GM10248 (cell line): ENCODE measurements at regions not wholly inside any gene's neighbourhood (a gene's known extent, or its start where the extent isn't known, plus 50 kb on each side); places are given as distances from the start of the nearest gene placed in this dataset.

Experiments
- CTCF ChIA-PET: fragments of 300-600 bp; sonication (Branson Sonifier 250); formaldehyde crosslinking; extraction: SDS; loops from one replicate; lab custom pipeline; 2021; ENCODE audit warnings: antibody characterized with exemption; lab: Yijun Ruan, JAX
- POLR2A ChIA-PET: fragments of 350-650 bp; sonication (Branson Sonifier 250); formaldehyde crosslinking; extraction: SDS; loops from one replicate; lab custom pipeline; 2020; ENCODE audit warnings: antibody characterized with exemption; lab: Yijun Ruan, JAX
- DNase-seq: peaks from one replicate; pipeline ENCODE4 v3.0.0; 2012; ENCODE audit errors: extremely low spot score
- TF ChIP-seq, protein P1 (sequence below): IDR thresholded peaks from 2 replicates; pipeline ENCODE4 v1.5.1; 2012; ENCODE audit warnings: mild to moderate bottlenecking, low read depth; ENCODE audit errors: extremely low read depth, missing control alignments, control extremely low read depth

DNA sequence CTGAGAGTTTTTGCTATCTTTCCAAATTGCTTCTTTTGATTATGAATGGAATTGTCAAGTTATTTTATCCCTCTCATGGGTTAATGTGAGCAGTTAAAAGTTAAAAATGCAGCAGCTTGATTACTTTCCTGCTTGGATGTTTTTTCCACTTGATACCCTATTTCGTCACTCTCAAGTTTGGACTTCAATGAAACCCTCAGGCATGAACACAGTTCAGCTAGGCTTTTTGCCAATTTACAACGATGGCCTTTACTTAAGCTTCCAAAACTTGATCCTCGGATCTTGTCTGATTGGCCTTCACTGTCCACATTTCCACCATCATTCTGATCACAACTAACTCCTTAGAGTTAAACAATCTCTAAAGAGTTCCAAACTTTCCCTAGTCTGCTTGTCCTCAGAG is 752.4 kb upstream of the PRMT6 start:
- TF ChIP-seq, protein P1, sequence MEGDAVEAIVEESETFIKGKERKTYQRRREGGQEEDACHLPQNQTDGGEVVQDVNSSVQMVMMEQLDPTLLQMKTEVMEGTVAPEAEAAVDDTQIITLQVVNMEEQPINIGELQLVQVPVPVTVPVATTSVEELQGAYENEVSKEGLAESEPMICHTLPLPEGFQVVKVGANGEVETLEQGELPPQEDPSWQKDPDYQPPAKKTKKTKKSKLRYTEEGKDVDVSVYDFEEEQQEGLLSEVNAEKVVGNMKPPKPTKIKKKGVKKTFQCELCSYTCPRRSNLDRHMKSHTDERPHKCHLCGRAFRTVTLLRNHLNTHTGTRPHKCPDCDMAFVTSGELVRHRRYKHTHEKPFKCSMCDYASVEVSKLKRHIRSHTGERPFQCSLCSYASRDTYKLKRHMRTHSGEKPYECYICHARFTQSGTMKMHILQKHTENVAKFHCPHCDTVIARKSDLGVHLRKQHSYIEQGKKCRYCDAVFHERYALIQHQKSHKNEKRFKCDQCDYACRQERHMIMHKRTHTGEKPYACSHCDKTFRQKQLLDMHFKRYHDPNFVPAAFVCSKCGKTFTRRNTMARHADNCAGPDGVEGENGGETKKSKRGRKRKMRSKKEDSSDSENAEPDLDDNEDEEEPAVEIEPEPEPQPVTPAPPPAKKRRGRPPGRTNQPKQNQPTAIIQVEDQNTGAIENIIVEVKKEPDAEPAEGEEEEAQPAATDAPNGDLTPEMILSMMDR: no peak
- DNase-seq: no peak
- ChIA-PET POLR2A (no interaction called here), CTCF (interaction anchor here (1.8 kb wide), 1 partner anchor 13 kb away, joined by 4 read pairs; no protein-coding TSS in a partner anchor)

DNA sequence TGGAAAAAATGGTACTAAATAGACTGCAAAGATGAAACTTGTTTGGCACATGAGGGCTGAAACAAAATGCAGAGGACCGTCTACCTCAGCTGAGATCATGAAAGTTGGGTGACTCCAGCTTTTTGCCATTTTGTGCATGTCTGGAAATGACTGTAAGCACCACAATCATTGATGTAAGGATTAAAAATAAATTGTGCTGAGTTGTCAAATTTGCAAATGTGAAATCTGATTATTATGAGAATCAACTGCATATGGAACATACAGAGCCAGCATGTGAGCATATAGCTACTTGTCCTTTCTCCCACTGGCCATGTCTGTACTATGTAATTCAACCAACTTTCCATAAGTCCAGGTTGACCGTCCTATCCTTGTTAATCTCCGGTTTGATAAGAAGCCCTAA is 736.9 kb upstream of the PRMT6 start:
- DNase-seq: no peak
- POLR2A ChIA-PET: no interaction called here
- TF ChIP-seq, protein P1: no peak
- CTCF ChIA-PET: no interaction called here

DNA sequence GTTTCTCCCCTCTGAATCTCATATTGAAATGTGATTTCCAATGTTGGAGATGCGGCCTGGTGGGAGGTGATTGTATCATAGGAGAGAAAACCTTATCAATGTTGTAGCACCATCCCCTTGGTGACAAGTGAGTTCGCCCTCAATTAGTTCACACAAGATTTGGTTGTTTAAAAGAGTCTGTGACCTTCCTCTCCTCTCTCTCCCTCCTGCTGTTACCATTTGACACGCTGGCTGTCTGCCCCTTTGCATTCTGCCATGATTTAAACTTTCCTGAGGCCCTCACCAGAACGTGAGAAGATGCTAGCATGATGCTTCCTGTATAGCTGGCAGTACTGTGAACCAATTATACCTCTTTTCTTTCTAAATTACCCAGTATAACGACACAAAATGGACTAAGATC is 730.9 kb upstream of the PRMT6 start:
- no peak for DNase-seq
- POLR2A ChIA-PET: no interaction called here
- TF ChIP-seq, protein P1: no peak
- CTCF ChIA-PET: no interaction called here

DNA sequence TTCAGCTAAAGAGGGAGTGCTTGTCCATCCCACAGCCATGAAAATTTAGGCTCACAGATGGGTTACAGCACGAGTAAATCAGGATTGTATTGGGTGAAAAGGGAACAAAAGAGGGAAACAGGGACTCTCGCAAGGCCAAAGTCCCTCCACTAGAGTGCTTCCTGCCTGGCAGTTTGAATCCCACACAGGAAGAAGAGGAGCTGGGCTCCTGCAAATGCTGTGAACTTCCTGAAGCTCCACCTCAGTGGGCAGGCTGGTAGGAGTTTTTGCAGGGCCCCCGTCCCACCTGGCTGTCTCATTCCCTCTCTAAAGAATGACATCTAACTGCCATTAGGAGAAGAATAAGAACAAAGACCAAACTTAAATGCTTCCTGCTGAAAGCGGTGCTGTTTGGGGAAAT is 712.0 kb upstream of the PRMT6 start:
- CTCF ChIA-PET: no interaction called here
- POLR2A ChIA-PET: no interaction called here
- TF ChIP-seq, protein P1: no peak
- DNase-seq: no peak

DNA sequence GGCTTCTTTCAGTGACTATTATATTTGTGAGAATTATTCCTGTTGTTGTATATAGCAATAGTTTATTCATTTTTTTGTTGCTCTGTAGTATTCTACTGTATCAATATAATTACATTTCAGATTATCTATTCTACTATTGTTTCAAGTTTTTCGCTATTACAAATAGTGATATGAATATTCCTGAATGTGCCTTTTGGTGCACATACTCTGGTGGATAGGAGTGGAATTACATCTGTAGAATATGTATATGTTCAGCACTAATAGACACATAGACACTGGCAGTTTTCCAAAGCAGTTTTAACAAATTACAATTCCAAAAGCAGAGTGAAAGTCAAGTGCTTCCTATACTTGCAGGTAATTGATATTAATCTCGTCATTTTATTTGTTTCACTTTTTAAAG is 696.2 kb upstream of the PRMT6 start:
- CTCF ChIA-PET: no interaction called here
- POLR2A ChIA-PET: no interaction called here

DNA sequence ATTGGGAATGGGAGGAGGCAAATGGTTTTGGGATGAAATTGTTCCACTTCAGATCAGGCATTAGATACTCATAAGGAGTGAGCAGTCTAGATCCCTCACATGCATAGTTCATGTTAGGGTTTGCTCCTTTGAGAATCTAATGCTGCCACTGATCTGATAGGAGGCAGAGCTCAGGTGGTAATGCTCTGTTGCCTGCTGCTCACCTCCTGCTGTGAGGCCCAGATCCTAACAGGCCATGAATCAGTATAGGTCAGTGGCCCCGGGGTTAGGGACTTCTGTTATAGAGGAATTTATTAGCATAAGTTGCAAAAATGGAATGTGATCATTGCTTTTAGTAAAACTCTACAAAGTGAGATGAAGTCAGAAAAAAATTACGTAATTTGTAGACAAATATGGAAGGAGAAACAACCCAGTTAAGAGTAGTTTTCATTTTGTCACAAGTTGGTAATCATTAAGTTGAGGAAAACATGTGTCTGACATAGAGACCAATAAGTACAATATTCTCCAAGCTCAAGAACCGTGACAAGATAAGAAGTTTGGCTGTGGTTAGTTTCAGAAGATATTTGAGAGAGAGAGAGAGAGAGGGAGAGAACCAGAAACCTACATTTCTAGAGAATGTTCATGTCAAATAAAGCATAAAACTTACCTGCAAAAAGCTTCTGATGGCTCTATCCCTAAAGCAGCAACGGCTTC is 689.7 kb upstream of the PRMT6 start:
- ChIA-PET POLR2A (no interaction called here), CTCF (no interaction called here)
- no peak for DNase-seq
- TF ChIP-seq, protein P1: no peak

More for the DNA sequence above, 696.2 kb upstream of the PRMT6 start:
- DNase-seq: no peak
- TF ChIP-seq, protein P1: no peak
